K562 (cell line): ENCODE measurements at regions not wholly inside any gene's neighbourhood (a gene's known extent, or its start where the extent isn't known, plus 50 kb on each side); places are given as distances from the start of the nearest gene placed in this dataset.

Source experiments
- ATAC-seq: fragments of 200-7000 bp; cut with Tn5 transposase; 3 replicates; pipeline ENCODE4 v1.9.1; 2020; ENCODE audit warnings: moderate library complexity
- BruUV-seq: library from RNA; stranded (reverse); fragments of 400-500 nt; replicated peaks from 2 replicates; lab custom pipeline; 2021; lab: Mats Ljungman, UMichigan
- CTCF ChIA-PET: fragments of 300-600 bp; formaldehyde crosslinking; extraction: SDS; loops from one replicate; lab custom pipeline; 2021; ENCODE audit warnings: low intra/inter-chr PET ratio; lab: Yijun Ruan, JAX
- POLR2A ChIA-PET: fragments of 300-600, 350-650 bp; sonication (Branson Sonifier 250); formaldehyde crosslinking; extraction: SDS; loops from one replicate; lab custom pipeline; 2021; ENCODE audit warnings: antibody characterized with exemption, inconsistent platforms; lab: Yijun Ruan, JAX
- DNase-seq, 4 experiments: peaks; one replicate each; pipeline versions ENCODE4 v3.0.0 to v3.0.0-alpha.2; 2011 to 2018; ENCODE audit warnings: low spot score in 3 of 4, mixed read lengths in 3 of 4; ENCODE audit errors: extremely low read depth in 1 of 4
- FAIRE-seq: peaks from 2 replicates; lab custom pipeline; 2011; peaks lifted over from hg19 to GRCh38; lab: Jason Lieb, UNC
- H2AFZ ChIP-seq: 2 replicates; pipeline ENCODE4 v1.6.0; 2011; ENCODE audit warnings: low read depth, low read length, control low read depth, inconsistent platforms
- H3K27ac ChIP-seq: fragments of 200-600 bp; 3 replicates; pipeline ENCODE4 v1.8.0; 2011; ENCODE audit warnings: low read depth, mild to moderate bottlenecking, control low read depth, inconsistent platforms, low read length, moderate library complexity, mixed read lengths; ENCODE audit errors: extremely low read depth
- H3K27me3 ChIP-seq, 2 experiments: fragments of 300-600 bp in 1 of 2; 2 replicates in 1 of 2; 3 replicates in 1 of 2; pipeline versions ENCODE4 v1.6.0 to v1.8.0; 2011; ENCODE audit warnings: inconsistent platforms in 2 of 2, low read length in 2 of 2, mild to moderate bottlenecking in 1 of 2, mixed read lengths in 1 of 2, moderate library complexity in 1 of 2; ENCODE audit not compliant: control insufficient read depth in 2 of 2, insufficient read depth in 2 of 2
- H3K36me3 ChIP-seq: fragments of 300-600 bp; 3 replicates; pipeline ENCODE4 v1.8.0; 2011; ENCODE audit warnings: mild to moderate bottlenecking, low read length, inconsistent platforms; ENCODE audit not compliant: control insufficient read depth, insufficient read depth
- H3K4me1 ChIP-seq, 2 experiments: fragments of 200-600 bp in 1 of 2; replicated peaks in 1 of 2; 2 replicates in 1 of 2; 3 replicates in 1 of 2; pipeline versions ENCODE4 v1.5.1 to v1.8.0; 2011; ENCODE audit warnings: inconsistent platforms in 2 of 2, low read length in 2 of 2, mild to moderate bottlenecking in 1 of 2, mixed read lengths in 1 of 2, moderate library complexity in 1 of 2; ENCODE audit not compliant: control insufficient read depth in 2 of 2, insufficient read depth in 2 of 2
- H3K4me2 ChIP-seq: 2 replicates; pipeline ENCODE4 v1.6.1; 2011; ENCODE audit warnings: low read length, control low read depth, inconsistent platforms, mixed read lengths; ENCODE audit not compliant: insufficient read depth
- H3K4me3 ChIP-seq: fragments of 200-600 bp; sonication (generic), shearing (Covaris generic); 2 replicates; pipeline ENCODE4 v1.5.1; 2016; ENCODE audit warnings: control low read depth, inconsistent platforms
- H3K79me2 ChIP-seq: fragments of 200-600 bp; 3 replicates; pipeline ENCODE4 v1.8.0; 2011; ENCODE audit warnings: low read length, inconsistent platforms; ENCODE audit not compliant: control insufficient read depth, insufficient read depth
- H3K9ac ChIP-seq, 2 experiments: 2 replicates each; pipeline versions ENCODE4 v1.6.0 to v1.6.1; 2011; ENCODE audit warnings: low read depth in 2 of 2, low read length in 2 of 2, control low read depth in 1 of 2, inconsistent platforms in 1 of 2, mild to moderate bottlenecking in 1 of 2, mixed read lengths in 1 of 2; ENCODE audit not compliant: insufficient read depth in 1 of 2
- H3K9me1 ChIP-seq: one replicate; pipeline ENCODE4 v1.6.0; 2011; ENCODE audit warnings: inconsistent platforms, mild to moderate bottlenecking, low read length, moderate library complexity; ENCODE audit not compliant: control insufficient read depth, insufficient read depth
- H3K9me3 ChIP-seq: replicated peaks from 2 replicates; pipeline ENCODE4 v1.5.1; 2011; ENCODE audit warnings: low read depth, low read length, inconsistent platforms; ENCODE audit not compliant: control insufficient read depth, insufficient read depth
- H4K20me1 ChIP-seq: replicated peaks from 2 replicates; pipeline ENCODE4 v1.6.1; 2011; ENCODE audit warnings: low read length, inconsistent platforms, mixed read lengths; ENCODE audit not compliant: control insufficient read depth, insufficient read depth
- CC2D1A ChIP-seq: fragments of 450-650 bp; IDR thresholded peaks from 2 replicates; pipeline ENCODE4 v1.6.1; 2017; ENCODE audit warnings: mild to moderate bottlenecking
- CTCF ChIP-seq, 3 experiments: IDR thresholded peaks in 2 of 3; conservative IDR thresholded peaks in 1 of 3; 2 replicates each; pipeline ENCODE4 v1.5.1; 2011 to 2012; ENCODE audit warnings: low read length in 3 of 3, mild to moderate bottlenecking in 3 of 3, control low read depth in 2 of 3, improper control_type of control experiment in 1 of 3, inconsistent platforms in 1 of 3, low read depth in 1 of 3, mixed read lengths in 1 of 3, moderate library complexity in 1 of 3; ENCODE audit not compliant: insufficient read depth in 2 of 3
- HLTF ChIP-seq: fragments of 450-650 bp; IDR thresholded peaks from 2 replicates; pipeline ENCODE4 v1.6.1; 2016
- POLR2A ChIP-seq: fragments of 450-650 bp; conservative IDR thresholded peaks from 2 replicates; pipeline ENCODE4 v1.6.1; 2016
- ZNF280A ChIP-seq: fragments of 450-650 bp; IDR thresholded peaks from 2 replicates; pipeline ENCODE4 v1.6.1; 2018; ENCODE audit warnings: mild to moderate bottlenecking, low read depth; ENCODE audit not compliant: partially characterized antibody
- ZNF398 ChIP-seq: fragments of 250-450 bp; sonication (Bioruptor Pico); IDR thresholded peaks from 2 replicates; pipeline ENCODE4 v1.8.0; 2021; ENCODE audit warnings: moderate library complexity, mild to moderate bottlenecking, inconsistent platforms
- WGBS: fragments of 100-300 bp; shearing (Covaris generic); methylation state at CpG from one replicate; pipeline ENCODE4 v1.1.6; 2016; ENCODE audit warnings: low coverage, mixed read lengths; ENCODE audit not compliant: insufficient coverage; ENCODE audit errors: missing lambda C conversion rate; 5-methylcytosine and 5-hydroxymethylcytosine counted together
- in situ Hi-C: fragments of 300-500 bp; cut with MboI; formaldehyde crosslinking; loops from 4 replicates; pipeline ENCODE4 v1.15.0; 2018; ENCODE audit warnings: inconsistent platforms, mixed read lengths
- intact Hi-C: fragments of 100-400 bp; cut with micrococcal nuclease; formaldehyde crosslinking; loops from 2 replicates; pipeline ENCODE4 v1.14.2; 2022
- TF ChIP-seq, protein P1 (sequence below): fragments of 450-650 bp; IDR thresholded peaks from 2 replicates; pipeline ENCODE4 v1.6.1; 2016; ENCODE audit warnings: missing biosample characterization, missing genetic modification characterization
- TF ChIP-seq, protein P2 (sequence below): fragments of 200-400 bp; formaldehyde crosslinking; IDR thresholded peaks from 2 replicates; pipeline ENCODE4 v1.6.1; 2017; ENCODE audit warnings: mild to moderate bottlenecking, low read depth, low read length, moderate library complexity
- TF ChIP-seq, protein P3 (sequence below), 2 experiments: fragments of 450-650 bp; IDR thresholded peaks; 2 replicates each; pipeline ENCODE4 v1.6.1; 2018; ENCODE audit warnings: mild to moderate bottlenecking in 2 of 2, low read depth in 1 of 2; ENCODE audit not compliant: partially characterized antibody in 2 of 2

DNA sequence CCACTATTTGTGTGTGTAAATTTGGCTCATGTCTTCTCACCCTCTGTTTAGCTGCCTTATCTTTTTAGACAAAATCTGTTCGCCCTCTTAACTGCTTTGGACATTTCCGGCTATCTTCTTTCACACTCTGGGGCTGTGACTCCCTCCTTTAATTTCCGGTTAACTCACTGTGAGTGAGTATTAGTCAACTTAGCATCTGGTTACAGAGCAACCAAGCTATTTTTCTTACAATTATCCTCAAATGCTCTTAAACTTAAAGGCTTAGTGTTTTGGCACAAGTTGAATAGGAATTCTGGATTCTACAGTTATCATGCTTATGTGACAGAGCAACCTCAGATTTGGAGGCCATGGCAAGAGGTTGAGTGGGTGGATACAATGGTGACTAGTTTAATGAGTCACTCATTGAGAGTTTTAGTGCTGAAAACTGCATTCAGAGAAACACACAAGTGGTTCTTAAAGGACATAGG, 177.6 kb upstream of the SEMA3A start:
- in situ Hi-C loops (no loop called here), intact Hi-C loops (no loop called here)
- FAIRE-seq (no peak), ATAC-seq (no peak), DNase-seq (peak in 1 of 4 experiments; percentile 1)
- 0% methylated on average over 3 of the region's 3 CpGs for WGBS
- no TSS peak for BruUV-seq
- Histone ChIP-seq H3K27me3 (no peaks in the 10 kb centered on the region), H2AFZ (no peak overlapping the region), H4K20me1 (no peaks in the 10 kb centered on the region), H3K4me1 (no peaks in the 10 kb centered on the region), H3K4me2 (no peak overlapping the region), H3K4me3 (no peak overlapping the region), H3K9me3 (no peaks in the 10 kb centered on the region; the same call in 1 of the 2 replicates), H3K9ac (no peak overlapping the region), H3K27ac (no peak overlapping the region), H3K9me1 (no peaks in the 10 kb centered on the region), H3K79me2 (no peaks in the 10 kb centered on the region), H3K36me3 (no peaks in the 10 kb centered on the region)
- CTCF ChIA-PET = no interaction called here
- POLR2A ChIA-PET = no interaction called here
- TF ChIP-seq HLTF (no peak), ZNF398 (CRISPR knock-in tag) (no peak), CC2D1A (no peak), ZNF280A (no peak), CTCF (IDR thresholded peaks at IDR 0.05 in 2 of 3, conservative IDR thresholded peaks at IDR 0.05 in 1 of 3; ENCODE audit: insufficient read depth in 2 of 3, low read depth in 1 of 3, low read length in 3 of 3) (no peak), POLR2A (no peak)
- TF ChIP-seq, protein P1, sequence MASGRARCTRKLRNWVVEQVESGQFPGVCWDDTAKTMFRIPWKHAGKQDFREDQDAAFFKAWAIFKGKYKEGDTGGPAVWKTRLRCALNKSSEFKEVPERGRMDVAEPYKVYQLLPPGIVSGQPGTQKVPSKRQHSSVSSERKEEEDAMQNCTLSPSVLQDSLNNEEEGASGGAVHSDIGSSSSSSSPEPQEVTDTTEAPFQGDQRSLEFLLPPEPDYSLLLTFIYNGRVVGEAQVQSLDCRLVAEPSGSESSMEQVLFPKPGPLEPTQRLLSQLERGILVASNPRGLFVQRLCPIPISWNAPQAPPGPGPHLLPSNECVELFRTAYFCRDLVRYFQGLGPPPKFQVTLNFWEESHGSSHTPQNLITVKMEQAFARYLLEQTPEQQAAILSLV (tag) = no peak
- TF ChIP-seq, protein P2, sequence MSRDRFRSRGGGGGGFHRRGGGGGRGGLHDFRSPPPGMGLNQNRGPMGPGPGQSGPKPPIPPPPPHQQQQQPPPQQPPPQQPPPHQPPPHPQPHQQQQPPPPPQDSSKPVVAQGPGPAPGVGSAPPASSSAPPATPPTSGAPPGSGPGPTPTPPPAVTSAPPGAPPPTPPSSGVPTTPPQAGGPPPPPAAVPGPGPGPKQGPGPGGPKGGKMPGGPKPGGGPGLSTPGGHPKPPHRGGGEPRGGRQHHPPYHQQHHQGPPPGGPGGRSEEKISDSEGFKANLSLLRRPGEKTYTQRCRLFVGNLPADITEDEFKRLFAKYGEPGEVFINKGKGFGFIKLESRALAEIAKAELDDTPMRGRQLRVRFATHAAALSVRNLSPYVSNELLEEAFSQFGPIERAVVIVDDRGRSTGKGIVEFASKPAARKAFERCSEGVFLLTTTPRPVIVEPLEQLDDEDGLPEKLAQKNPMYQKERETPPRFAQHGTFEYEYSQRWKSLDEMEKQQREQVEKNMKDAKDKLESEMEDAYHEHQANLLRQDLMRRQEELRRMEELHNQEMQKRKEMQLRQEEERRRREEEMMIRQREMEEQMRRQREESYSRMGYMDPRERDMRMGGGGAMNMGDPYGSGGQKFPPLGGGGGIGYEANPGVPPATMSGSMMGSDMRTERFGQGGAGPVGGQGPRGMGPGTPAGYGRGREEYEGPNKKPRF = no peak
- TF ChIP-seq, protein P3, sequence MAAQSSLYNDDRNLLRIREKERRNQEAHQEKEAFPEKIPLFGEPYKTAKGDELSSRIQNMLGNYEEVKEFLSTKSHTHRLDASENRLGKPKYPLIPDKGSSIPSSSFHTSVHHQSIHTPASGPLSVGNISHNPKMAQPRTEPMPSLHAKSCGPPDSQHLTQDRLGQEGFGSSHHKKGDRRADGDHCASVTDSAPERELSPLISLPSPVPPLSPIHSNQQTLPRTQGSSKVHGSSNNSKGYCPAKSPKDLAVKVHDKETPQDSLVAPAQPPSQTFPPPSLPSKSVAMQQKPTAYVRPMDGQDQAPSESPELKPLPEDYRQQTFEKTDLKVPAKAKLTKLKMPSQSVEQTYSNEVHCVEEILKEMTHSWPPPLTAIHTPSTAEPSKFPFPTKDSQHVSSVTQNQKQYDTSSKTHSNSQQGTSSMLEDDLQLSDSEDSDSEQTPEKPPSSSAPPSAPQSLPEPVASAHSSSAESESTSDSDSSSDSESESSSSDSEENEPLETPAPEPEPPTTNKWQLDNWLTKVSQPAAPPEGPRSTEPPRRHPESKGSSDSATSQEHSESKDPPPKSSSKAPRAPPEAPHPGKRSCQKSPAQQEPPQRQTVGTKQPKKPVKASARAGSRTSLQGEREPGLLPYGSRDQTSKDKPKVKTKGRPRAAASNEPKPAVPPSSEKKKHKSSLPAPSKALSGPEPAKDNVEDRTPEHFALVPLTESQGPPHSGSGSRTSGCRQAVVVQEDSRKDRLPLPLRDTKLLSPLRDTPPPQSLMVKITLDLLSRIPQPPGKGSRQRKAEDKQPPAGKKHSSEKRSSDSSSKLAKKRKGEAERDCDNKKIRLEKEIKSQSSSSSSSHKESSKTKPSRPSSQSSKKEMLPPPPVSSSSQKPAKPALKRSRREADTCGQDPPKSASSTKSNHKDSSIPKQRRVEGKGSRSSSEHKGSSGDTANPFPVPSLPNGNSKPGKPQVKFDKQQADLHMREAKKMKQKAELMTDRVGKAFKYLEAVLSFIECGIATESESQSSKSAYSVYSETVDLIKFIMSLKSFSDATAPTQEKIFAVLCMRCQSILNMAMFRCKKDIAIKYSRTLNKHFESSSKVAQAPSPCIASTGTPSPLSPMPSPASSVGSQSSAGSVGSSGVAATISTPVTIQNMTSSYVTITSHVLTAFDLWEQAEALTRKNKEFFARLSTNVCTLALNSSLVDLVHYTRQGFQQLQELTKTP (IDR thresholded peaks at IDR 0.05; ENCODE audit: low read depth in 1 of 2, partially characterized antibody in 2 of 2) = no peak
